Endothelial cell of umbilical vein (primary cell): ENCODE measurements at regions not wholly inside any gene's neighbourhood (a gene's known extent, or its start where the extent isn't known, plus 50 kb on each side); places are given as distances from the start of the nearest gene placed in this dataset.

Source experiments
- BruUV-seq: library from RNA; stranded (reverse); fragments of 400-500 nt; replicated peaks from 2 replicates; lab custom pipeline; 2021; lab: Mats Ljungman, UMichigan
- CTCF ChIA-PET: fragments of 300-600, 350-600 bp; sonication (Branson Sonifier 250); formaldehyde crosslinking; loops from one replicate; lab custom pipeline; 2021; ENCODE audit warnings: antibody characterized with exemption, inconsistent platforms; lab: Charles Lee
- POLR2A ChIA-PET: fragments of 300-600, 350-600 bp; sonication (Branson Sonifier 250); formaldehyde crosslinking; loops from one replicate; lab custom pipeline; 2021; ENCODE audit warnings: antibody characterized with exemption, inconsistent platforms; lab: Charles Lee
- DNase-seq: peaks from one replicate; pipeline ENCODE4 v3.0.0-alpha.2; 2011; ENCODE audit warnings: low read depth, low spot score
- FAIRE-seq: peaks from 2 replicates; lab custom pipeline; 2011; peaks lifted over from hg19 to GRCh38; lab: Jason Lieb, UNC
- H2AFZ ChIP-seq: 2 replicates; pipeline ENCODE4 v1.6.0; 2012; ENCODE audit warnings: low read depth, low read length, control low read depth, inconsistent platforms
- H3K27ac ChIP-seq: 2 replicates; pipeline ENCODE4 v1.5.1; 2011; ENCODE audit warnings: low read depth, mild to moderate bottlenecking, control low read depth, low read length, moderate library complexity; ENCODE audit not compliant: insufficient read depth
- H3K27me3 ChIP-seq, 2 experiments: 2 replicates each; pipeline versions ENCODE4 v1.6.0 to v1.6.1; 2011; ENCODE audit warnings: low read length in 2 of 2, mixed read lengths in 1 of 2; ENCODE audit not compliant: control insufficient read depth in 2 of 2, insufficient read depth in 2 of 2
- H3K36me3 ChIP-seq, 2 experiments: 2 replicates in 1 of 2; 3 replicates in 1 of 2; pipeline ENCODE4 v1.5.1; 2011; ENCODE audit warnings: low read length in 2 of 2, mild to moderate bottlenecking in 1 of 2, moderate library complexity in 1 of 2; ENCODE audit not compliant: control insufficient read depth in 2 of 2, insufficient read depth in 2 of 2; ENCODE audit errors: extremely low read depth in 1 of 2
- H3K4me1 ChIP-seq: 3 replicates; pipeline ENCODE4 v1.5.1; 2011; ENCODE audit warnings: mild to moderate bottlenecking, low read length; ENCODE audit not compliant: control insufficient read depth, insufficient read depth; ENCODE audit errors: extremely low read depth
- H3K4me2 ChIP-seq: 2 replicates; pipeline ENCODE4 v1.6.1; 2011; ENCODE audit warnings: low read length, control low read depth, mixed read lengths; ENCODE audit not compliant: insufficient read depth
- H3K4me3 ChIP-seq, 3 experiments: fragments of 200-600 bp in 1 of 3; sonication (generic), shearing (Covaris generic) in 1 of 3; replicated peaks in 1 of 3; 2 replicates each; pipeline ENCODE4 v1.5.1; 2011 to 2016; ENCODE audit warnings: control low read depth in 3 of 3, low read length in 3 of 3, mild to moderate bottlenecking in 2 of 3, inconsistent platforms in 1 of 3, low read depth in 1 of 3, moderate library complexity in 1 of 3; ENCODE audit not compliant: insufficient read depth in 1 of 3
- H3K79me2 ChIP-seq: 2 replicates; pipeline ENCODE4 v1.6.0; 2012; ENCODE audit warnings: low read length, inconsistent platforms; ENCODE audit not compliant: control insufficient read depth, insufficient read depth
- H3K9ac ChIP-seq: replicated peaks from 2 replicates; pipeline ENCODE3; 2011; ENCODE audit warnings: low read length, control low read depth; ENCODE audit not compliant: insufficient read depth; ENCODE audit errors: extremely low read depth
- H3K9me1 ChIP-seq: replicated peaks from 3 replicates; pipeline ENCODE4 v1.6.0; 2011; ENCODE audit warnings: mild to moderate bottlenecking, low read length; ENCODE audit not compliant: control insufficient read depth, insufficient read depth; ENCODE audit errors: extremely low read depth
- H3K9me3 ChIP-seq: replicated peaks from 2 replicates; pipeline ENCODE4 v1.5.1; 2012; ENCODE audit warnings: low read length, inconsistent platforms; ENCODE audit not compliant: control insufficient read depth, insufficient read depth
- H4K20me1 ChIP-seq: replicated peaks from 2 replicates; pipeline ENCODE3; 2011; ENCODE audit warnings: mild to moderate bottlenecking, low read length; ENCODE audit not compliant: control insufficient read depth, insufficient read depth; ENCODE audit errors: extremely low read depth
- EZH2 ChIP-seq: IDR thresholded peaks from 2 replicates; pipeline ENCODE4 v1.6.1; 2012; ENCODE audit warnings: borderline replicate concordance, low read depth, mild to moderate bottlenecking, moderate library complexity, low read length, inconsistent platforms; ENCODE audit not compliant: severe bottlenecking
- GATA2 ChIP-seq: IDR thresholded peaks from 2 replicates; pipeline ENCODE4 v1.7.0; 2011; ENCODE audit warnings: low read depth, mild to moderate bottlenecking, moderate library complexity, mixed read lengths, low read length; ENCODE audit not compliant: insufficient read length, insufficient read depth
- MYC ChIP-seq: IDR thresholded peaks from one replicate; pipeline ENCODE4 v1.6.1; 2011; ENCODE audit warnings: mild to moderate bottlenecking, low read depth, low read length
- dilution Hi-C: fragments of 300-500 bp; cut with MboI; formaldehyde crosslinking; loops from one replicate; pipeline ENCODE4 v1.15.0; 2019; ENCODE audit warnings: low sequenced_read_pairs; ENCODE audit not compliant: extremely low pct_ligation_motif_present
- intact Hi-C: fragments of 100-400 bp; cut with micrococcal nuclease; formaldehyde crosslinking; loops from one replicate; pipeline ENCODE4 v1.10.0; 2022
- TF ChIP-seq, protein P1 (sequence below), 2 donors: IDR thresholded peaks; 1 replicate in 1 of 2; 2 replicates in 1 of 2; pipeline ENCODE4 v1.5.1; 2011; ENCODE audit warnings: low read length in 2 of 2, mild to moderate bottlenecking in 2 of 2, moderate library complexity in 2 of 2, control low read depth in 1 of 2, inconsistent platforms in 1 of 2, low read depth in 1 of 2; ENCODE audit not compliant: insufficient read depth in 1 of 2; ENCODE audit errors: extremely low read depth in 1 of 2
- TF ChIP-seq, protein P2 (sequence below): IDR thresholded peaks from 2 replicates; pipeline ENCODE4 v1.6.1; 2011; ENCODE audit not compliant: insufficient read depth, insufficient read length

DNA sequence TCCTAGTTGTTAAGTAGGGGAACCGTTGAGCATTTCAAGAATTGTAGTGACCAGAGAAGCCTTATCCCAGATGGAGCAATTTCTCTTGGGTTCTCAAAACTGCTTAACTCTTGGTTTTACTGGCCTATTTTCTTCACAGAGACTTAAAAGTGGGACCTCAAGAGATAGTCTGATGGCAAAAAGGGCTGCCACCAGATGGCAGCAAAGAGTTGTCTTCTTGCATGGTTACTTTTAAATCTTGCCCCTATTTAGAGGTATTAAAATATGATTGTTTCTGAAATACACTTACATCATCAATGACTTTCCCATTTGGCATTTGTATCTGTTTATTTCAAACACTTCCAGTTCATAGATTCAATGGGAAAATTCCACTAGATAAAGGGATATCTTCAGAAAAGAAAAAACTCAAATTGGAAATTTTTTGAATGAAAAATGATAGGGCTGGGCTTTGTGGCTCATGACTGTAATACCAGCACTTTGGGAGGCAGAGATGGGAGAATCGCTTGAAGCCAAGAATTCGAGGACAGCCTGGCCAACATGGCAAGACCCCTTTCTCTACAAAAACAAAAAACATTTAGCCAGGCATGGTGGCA lies 69.9 kb upstream of the CNTN1 start:
- Histone ChIP-seq H3K4me2 (no peak overlapping the region), H3K9ac (no peak overlapping the region), H3K79me2 (no peaks in the 10 kb centered on the region), H3K4me3 (no peak overlapping the region), H3K27me3 (no peaks in the 10 kb centered on the region), H3K36me3 (no peaks in the 10 kb centered on the region), H3K9me3 (no peaks in the 10 kb centered on the region), H3K27ac (no peak overlapping the region), H2AFZ (no peak overlapping the region), H3K4me1 (no peaks in the 10 kb centered on the region), H4K20me1 (no peaks in the 10 kb centered on the region), H3K9me1 (no peaks in the 10 kb centered on the region)
- intact Hi-C loops = loop anchor here (1.0 kb wide), 1 partner anchor 299 kb away; no protein-coding TSS in a partner anchor
- ChIA-PET POLR2A (no interaction called here), CTCF (interaction anchor here (1.0 to 2.0 kb wide), 3 partner anchors 295 to 298 kb away, joined by 3 to 18 read pairs (median 6); no protein-coding TSS in a partner anchor)
- dilution Hi-C loops = no loop called here
- DNase-seq (peak; percentile 57), FAIRE-seq (peak; percentile 74)
- TF ChIP-seq, protein P1, sequence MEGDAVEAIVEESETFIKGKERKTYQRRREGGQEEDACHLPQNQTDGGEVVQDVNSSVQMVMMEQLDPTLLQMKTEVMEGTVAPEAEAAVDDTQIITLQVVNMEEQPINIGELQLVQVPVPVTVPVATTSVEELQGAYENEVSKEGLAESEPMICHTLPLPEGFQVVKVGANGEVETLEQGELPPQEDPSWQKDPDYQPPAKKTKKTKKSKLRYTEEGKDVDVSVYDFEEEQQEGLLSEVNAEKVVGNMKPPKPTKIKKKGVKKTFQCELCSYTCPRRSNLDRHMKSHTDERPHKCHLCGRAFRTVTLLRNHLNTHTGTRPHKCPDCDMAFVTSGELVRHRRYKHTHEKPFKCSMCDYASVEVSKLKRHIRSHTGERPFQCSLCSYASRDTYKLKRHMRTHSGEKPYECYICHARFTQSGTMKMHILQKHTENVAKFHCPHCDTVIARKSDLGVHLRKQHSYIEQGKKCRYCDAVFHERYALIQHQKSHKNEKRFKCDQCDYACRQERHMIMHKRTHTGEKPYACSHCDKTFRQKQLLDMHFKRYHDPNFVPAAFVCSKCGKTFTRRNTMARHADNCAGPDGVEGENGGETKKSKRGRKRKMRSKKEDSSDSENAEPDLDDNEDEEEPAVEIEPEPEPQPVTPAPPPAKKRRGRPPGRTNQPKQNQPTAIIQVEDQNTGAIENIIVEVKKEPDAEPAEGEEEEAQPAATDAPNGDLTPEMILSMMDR (IDR thresholded peaks at IDR 0.05; ENCODE audit: extremely low read depth in 1 of 2, insufficient read depth in 1 of 2, low read depth in 1 of 2, low read length in 2 of 2) = peak; percentile 56 to 63
- TF ChIP-seq GATA2 = no peak
- no TSS peak for BruUV-seq

DNA sequence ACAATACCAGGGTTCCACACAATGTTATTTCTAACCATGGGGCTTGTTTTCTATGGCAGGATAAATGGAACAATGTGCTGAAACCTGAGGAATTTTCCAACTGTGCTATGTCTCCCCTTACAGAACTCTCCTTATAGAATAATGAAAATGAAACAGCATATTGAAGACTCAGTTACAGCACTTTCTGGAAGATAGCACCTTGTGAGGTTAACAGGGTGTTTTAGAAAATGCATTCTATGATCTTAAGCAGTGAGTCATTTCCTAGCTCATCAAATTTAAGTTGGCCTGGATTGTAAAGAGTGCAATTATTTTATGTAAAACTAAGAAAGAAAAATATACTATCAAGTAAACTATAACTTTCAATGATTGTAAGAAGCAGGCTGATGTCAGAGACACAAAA lies 60.1 kb upstream of the CNTN1 start:
- intact Hi-C loops (no loop called here), dilution Hi-C loops (no loop called here)
- H3K9me3 ChIP-seq = no peaks in the 10 kb centered on the region
- no peak for DNase-seq
- H3K27ac ChIP-seq = no peak overlapping the region
- H4K20me1 ChIP-seq = no peaks in the 10 kb centered on the region
- H3K4me2 ChIP-seq = no peak overlapping the region
- no peak overlapping the region for H3K4me3 ChIP-seq
- ChIA-PET POLR2A (no interaction called here), CTCF (no interaction called here)
- BruUV-seq = no TSS peak
- no peaks in the 10 kb centered on the region for H3K4me1 ChIP-seq
- H3K79me2 ChIP-seq = no peaks in the 10 kb centered on the region
- no peak for TF ChIP-seq MYC
- no peak for TF ChIP-seq EZH2
- TF ChIP-seq, protein P2, sequence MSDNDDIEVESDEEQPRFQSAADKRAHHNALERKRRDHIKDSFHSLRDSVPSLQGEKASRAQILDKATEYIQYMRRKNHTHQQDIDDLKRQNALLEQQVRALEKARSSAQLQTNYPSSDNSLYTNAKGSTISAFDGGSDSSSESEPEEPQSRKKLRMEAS = no peak
- no peak for FAIRE-seq
- H3K27me3 ChIP-seq = no peaks in the 10 kb centered on the region
- no peak overlapping the region for H3K9ac ChIP-seq
- H3K9me1 ChIP-seq = no peaks in the 10 kb centered on the region
- H3K36me3 ChIP-seq = no peaks in the 10 kb centered on the region
- H2AFZ ChIP-seq = no peak overlapping the region
